ENCODE measurements at regions not wholly inside any gene's neighbourhood (a gene's known extent, or its start where the extent isn't known, plus 50 kb on each side); places are given as distances from the start of the nearest gene placed in this dataset.

GRCh38 chr10:61356354-61356753, 96.8 kb downstream of the TMEM26 start:
- Mint-ChIP-seq H3K9me3 (no peaks in the 10 kb centered on the region), H3K4me3 (no peak overlapping the region), H3K27me3 (no peaks in the 10 kb centered on the region), H3K27ac (no peak overlapping the region), H3K4me1 (no peaks in the 10 kb centered on the region), H3K36me3 (no peaks in the 10 kb centered on the region)

DNA sequence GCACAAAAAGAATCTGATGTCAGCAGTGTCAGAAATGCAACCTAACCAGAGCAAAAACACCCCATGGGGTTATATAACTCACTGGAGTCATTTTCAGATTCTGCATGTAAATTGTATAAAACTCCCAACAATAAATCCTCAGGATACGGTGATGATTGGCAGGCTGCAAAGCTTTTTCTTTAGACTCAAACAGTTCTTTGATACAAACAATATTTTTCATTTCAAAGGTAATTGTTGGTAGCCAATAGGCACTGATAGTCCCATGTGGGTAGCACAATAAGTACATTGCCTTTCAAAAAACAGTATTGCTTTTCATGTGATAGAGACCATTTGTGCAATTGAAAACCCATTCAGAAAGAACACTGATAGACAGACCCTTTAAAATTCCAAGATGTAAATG, 98.0 kb downstream of the TMEM26 start:
- Mint-ChIP-seq H3K27me3 (peaks cover 2% of the 10 kb centered on the region), H3K4me3 (no peak overlapping the region), H3K27ac (no peak overlapping the region), H3K4me1 (no peaks in the 10 kb centered on the region), H3K36me3 (no peaks in the 10 kb centered on the region), H3K9me3 (no peaks in the 10 kb centered on the region)

- Mint-ChIP-seq H3K4me1 (no peaks in the 10 kb centered on the region), H3K4me3 (no peak overlapping the region), H3K27ac (no peak overlapping the region), H3K27me3 (peaks cover 2% of the 10 kb centered on the region), H3K9me3 (no peaks in the 10 kb centered on the region), H3K36me3 (no peaks in the 10 kb centered on the region)
These were observed 98.7 kb downstream of the TMEM26 start for GRCh38 chr10:61354401-61354975.

GRCh38 chr10:61350794-61351193, 102.4 kb downstream of the TMEM26 start:
- Mint-ChIP-seq H3K9me3 (no peaks in the 10 kb centered on the region), H3K27me3 (peaks cover 2% of the 10 kb centered on the region), H3K36me3 (no peaks in the 10 kb centered on the region), H3K4me1 (no peaks in the 10 kb centered on the region), H3K4me3 (no peak overlapping the region), H3K27ac (no peak overlapping the region)

DNA sequence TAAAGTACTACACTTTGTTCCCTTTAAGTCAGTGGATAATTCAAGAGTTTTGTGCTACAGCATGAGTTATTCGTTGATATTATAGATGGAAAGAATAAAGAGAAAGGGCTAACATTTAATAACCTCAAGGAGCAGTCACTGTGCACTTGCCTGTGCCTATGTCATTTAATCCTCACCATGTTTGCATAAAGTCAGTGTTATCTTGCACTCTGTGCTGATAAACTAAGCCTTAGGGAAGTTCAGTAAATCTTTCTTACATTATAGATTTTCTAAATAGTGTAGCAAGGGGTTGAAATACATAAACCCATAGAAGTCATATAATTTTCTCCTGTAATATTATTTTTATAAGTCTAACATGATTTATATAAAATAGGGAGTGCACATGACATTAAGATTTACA, 103.1 kb downstream of the TMEM26 start:
- Mint-ChIP-seq H3K4me1 (no peaks in the 10 kb centered on the region), H3K27me3 (peaks cover 2% of the 10 kb centered on the region), H3K27ac (no peak overlapping the region), H3K36me3 (no peaks in the 10 kb centered on the region), H3K4me3 (no peak overlapping the region), H3K9me3 (no peaks in the 10 kb centered on the region)

DNA sequence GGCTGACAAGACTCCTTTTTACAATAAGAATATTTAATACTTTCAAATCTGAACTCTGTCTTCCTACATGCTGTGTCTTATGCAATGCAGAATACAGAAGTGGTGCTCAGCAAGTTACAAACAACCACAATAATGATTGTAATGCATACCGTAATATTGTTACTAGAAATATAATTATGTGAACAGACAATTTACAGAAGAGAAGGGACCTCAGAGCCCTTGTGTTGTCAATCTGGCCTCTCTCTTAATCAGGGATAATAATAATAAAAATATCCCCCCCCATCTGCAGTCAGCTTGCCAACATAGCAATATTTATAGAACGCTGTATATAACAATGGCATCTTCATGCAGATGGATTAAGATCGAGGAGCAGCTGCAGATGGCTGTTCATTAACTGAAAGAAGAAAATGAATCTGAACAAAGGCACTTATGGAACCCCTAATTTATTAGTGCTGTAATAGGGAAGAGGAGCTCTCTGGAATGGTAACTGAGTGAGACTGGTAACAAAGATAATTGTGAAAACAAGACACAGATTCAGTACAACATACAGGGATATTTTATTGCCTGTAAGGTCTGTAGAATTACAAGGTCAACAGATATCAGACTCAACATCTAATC, 106.3 kb downstream of the TMEM26 start:
- Mint-ChIP-seq H3K27ac (no peak overlapping the region), H3K4me1 (peaks cover 12% of the 10 kb centered on the region), H3K9me3 (no peaks in the 10 kb centered on the region), H3K27me3 (peaks cover 2% of the 10 kb centered on the region), H3K4me3 (no peak overlapping the region), H3K36me3 (no peaks in the 10 kb centered on the region)

- no peaks in the 10 kb centered on the region for H3K9me3 Mint-ChIP-seq
- no peaks in the 10 kb centered on the region for H3K36me3 Mint-ChIP-seq
- H3K4me3 Mint-ChIP-seq: no peak overlapping the region
- H3K27me3 Mint-ChIP-seq: no peaks in the 10 kb centered on the region
- H3K4me1 Mint-ChIP-seq: peaks cover 12% of the 10 kb centered on the region
- H3K27ac Mint-ChIP-seq: no peak overlapping the region
These were observed 109.4 kb downstream of the TMEM26 start for GRCh38 chr10:61343796-61344195.

- no peaks in the 10 kb centered on the region for H3K36me3 Mint-ChIP-seq
- no peaks in the 10 kb centered on the region for H3K27me3 Mint-ChIP-seq
- peaks cover 12% of the 10 kb centered on the region for H3K4me1 Mint-ChIP-seq
- no peak overlapping the region for H3K27ac Mint-ChIP-seq
- no peak overlapping the region for H3K4me3 Mint-ChIP-seq
- H3K9me3 Mint-ChIP-seq: no peaks in the 10 kb centered on the region
These were observed 110.2 kb downstream of the TMEM26 start for GRCh38 chr10:61342858-61343572.

DNA sequence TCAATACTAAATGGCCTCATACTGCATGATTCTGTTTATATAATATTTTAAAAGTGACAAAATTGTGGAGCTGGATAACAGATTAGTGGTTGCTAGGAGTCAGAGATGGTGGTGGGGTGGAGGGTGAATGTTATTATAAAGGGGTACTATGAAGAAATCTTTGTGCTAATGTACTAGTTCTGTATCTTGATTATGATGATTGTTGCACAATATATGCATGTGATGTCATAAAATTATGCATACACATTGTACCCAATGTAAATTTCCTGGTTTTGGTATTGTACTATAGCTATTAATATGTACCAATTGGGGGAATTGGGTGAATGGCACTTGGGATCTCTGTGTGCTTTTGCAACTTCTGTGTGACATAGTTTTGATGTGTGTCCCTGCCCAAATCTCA, 112.2 kb downstream of the TMEM26 start:
- no peaks in the 10 kb centered on the region for H3K36me3 Mint-ChIP-seq
- H3K4me1 Mint-ChIP-seq: peaks cover 12% of the 10 kb centered on the region
- H3K4me3 Mint-ChIP-seq: no peak overlapping the region
- H3K27ac Mint-ChIP-seq: no peak overlapping the region
- H3K27me3 Mint-ChIP-seq: no peaks in the 10 kb centered on the region
- no peaks in the 10 kb centered on the region for H3K9me3 Mint-ChIP-seq

GRCh38 chr10:61338146-61338545, 115.0 kb downstream of the TMEM26 start:
- Mint-ChIP-seq H3K9me3 (no peaks in the 10 kb centered on the region), H3K4me3 (no peak overlapping the region), H3K27me3 (no peaks in the 10 kb centered on the region), H3K4me1 (peaks cover 9% of the 10 kb centered on the region), H3K27ac (no peak overlapping the region), H3K36me3 (no peaks in the 10 kb centered on the region)

GRCh38 chr10:61337741-61338140, 115.4 kb downstream of the TMEM26 start:
- Mint-ChIP-seq H3K9me3 (no peaks in the 10 kb centered on the region), H3K4me1 (peaks cover 6% of the 10 kb centered on the region), H3K27ac (no peak overlapping the region), H3K4me3 (no peak overlapping the region), H3K27me3 (no peaks in the 10 kb centered on the region), H3K36me3 (no peaks in the 10 kb centered on the region)

DNA sequence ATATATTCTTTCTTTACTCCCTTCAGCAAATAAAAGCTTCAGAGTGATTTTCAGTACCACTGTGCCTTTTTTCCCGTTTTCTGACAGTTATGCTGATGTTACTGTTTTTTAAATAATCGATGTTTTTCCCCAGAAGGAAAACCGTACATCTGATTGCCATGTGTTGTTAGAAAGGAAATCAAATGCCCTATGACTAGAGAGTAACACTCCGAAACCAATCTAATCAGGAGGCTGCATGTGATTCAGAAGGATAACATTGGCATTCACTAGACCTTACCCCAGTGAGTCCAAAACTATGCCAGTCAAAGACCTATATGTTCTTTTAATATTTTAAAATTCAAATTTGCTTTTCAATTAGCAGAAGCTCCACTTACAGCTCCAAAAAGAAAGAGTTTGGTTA, 116.3 kb downstream of the TMEM26 start:
- Mint-ChIP-seq H3K27me3 (no peaks in the 10 kb centered on the region), H3K27ac (no peak overlapping the region), H3K9me3 (no peaks in the 10 kb centered on the region), H3K4me3 (no peak overlapping the region), H3K4me1 (no peaks in the 10 kb centered on the region), H3K36me3 (no peaks in the 10 kb centered on the region)

DNA sequence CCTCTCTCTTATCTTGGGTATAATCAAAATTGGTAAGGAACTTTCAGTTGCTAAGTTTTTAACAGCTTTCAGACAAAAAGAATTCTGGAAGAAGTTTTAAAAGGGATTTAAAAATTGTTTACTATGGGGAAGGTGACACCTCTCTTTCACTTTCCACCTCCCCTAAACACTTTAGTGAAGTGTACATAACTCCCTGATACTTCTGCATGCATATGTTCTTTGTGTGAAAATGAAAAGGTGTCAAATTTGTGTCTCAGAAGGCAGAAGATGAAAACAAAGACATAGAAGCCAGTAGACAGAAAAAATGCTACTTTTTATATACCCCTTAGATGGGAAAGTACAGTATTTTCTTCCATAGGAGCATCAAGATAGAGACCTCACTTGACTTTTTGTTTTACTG, 117.8 kb downstream of the TMEM26 start:
- H3K27ac Mint-ChIP-seq: no peak overlapping the region
- no peaks in the 10 kb centered on the region for H3K36me3 Mint-ChIP-seq
- H3K4me1 Mint-ChIP-seq: no peaks in the 10 kb centered on the region
- no peaks in the 10 kb centered on the region for H3K9me3 Mint-ChIP-seq
- no peaks in the 10 kb centered on the region for H3K27me3 Mint-ChIP-seq
- no peak overlapping the region for H3K4me3 Mint-ChIP-seq

DNA sequence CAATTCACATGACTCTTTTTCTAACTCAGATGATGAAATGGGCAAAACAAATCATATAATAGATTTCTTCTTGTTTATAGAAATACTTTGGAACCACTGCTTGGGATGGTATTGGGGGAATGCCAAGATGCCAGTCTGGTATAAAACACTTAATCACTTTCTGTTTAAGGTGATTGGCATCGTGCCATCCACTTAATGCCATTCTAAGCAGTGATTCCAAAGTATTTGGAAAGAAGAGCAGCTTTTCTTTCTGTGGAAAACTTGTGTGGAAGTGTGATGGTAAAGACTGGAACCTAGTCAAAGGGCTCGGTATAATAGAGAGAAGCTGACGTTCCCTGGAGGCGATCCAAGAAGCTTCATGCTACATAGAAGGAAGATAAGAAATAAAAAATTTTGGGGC, 120.6 kb downstream of the TMEM26 start:
- Mint-ChIP-seq H3K27ac (no peak overlapping the region), H3K27me3 (peaks cover 4% of the 10 kb centered on the region), H3K9me3 (no peaks in the 10 kb centered on the region), H3K4me1 (no peaks in the 10 kb centered on the region), H3K36me3 (peaks cover 1% of the 10 kb centered on the region), H3K4me3 (no peak overlapping the region)

DNA sequence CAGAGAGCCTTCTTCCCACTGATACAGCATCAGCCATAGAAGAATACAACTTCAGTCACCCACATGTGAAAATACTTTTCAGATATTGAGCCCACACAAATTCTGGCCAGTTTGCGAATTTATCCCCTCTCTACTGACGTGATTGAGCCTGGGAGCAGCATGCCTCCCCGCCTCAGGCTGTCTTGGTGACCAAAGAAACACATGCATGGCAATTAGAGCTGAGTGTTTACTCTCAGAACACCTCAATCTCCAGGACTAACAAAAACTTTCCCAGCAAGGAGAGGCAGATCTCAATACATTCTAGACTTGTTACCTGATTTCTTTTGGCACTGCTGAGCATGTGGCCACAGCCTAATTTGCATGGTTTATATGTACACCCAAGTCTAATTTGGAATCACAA, 122.5 kb downstream of the TMEM26 start:
- Mint-ChIP-seq H3K27me3 (peaks cover 9% of the 10 kb centered on the region), H3K4me1 (no peaks in the 10 kb centered on the region), H3K4me3 (no peak overlapping the region), H3K27ac (no peak overlapping the region), H3K36me3 (peaks cover 1% of the 10 kb centered on the region), H3K9me3 (no peaks in the 10 kb centered on the region)

DNA sequence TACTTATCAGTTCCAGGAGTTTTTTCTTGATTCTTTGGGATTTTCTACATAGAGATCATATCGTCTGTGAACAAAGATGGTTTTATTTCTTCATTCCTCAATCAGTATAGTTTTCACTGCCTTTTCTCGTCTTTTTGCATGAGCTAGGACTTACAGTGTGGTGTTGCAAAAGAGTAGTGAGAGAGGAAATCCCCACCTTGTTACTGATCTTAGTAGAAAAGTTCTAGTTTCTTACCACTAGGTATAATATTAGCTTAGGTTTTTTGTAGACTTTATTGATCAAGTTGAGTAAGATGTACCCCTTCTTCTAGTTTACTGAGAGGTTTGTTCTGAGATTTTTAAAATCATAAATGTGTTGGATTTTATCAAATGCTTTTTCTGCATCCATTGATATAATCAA, 123.3 kb downstream of the TMEM26 start:
- peaks cover 1% of the 10 kb centered on the region for H3K36me3 Mint-ChIP-seq
- H3K4me3 Mint-ChIP-seq: no peak overlapping the region
- H3K9me3 Mint-ChIP-seq: no peaks in the 10 kb centered on the region
- no peak overlapping the region for H3K27ac Mint-ChIP-seq
- no peaks in the 10 kb centered on the region for H3K4me1 Mint-ChIP-seq
- peaks cover 9% of the 10 kb centered on the region for H3K27me3 Mint-ChIP-seq

All from activated naive CD4-positive, alpha-beta T cell treated with anti-CD3 and anti-CD28 coated beads, Interleukin-2, amount 50 U/mL, for 24 hours (primary cell).